GM21717 (cell line): ENCODE measurements at regions not wholly inside any gene's neighbourhood (a gene's known extent, or its start where the extent isn't known, plus 50 kb on each side); places are given as distances from the start of the nearest gene placed in this dataset.

Source experiments
- ATAC-seq: cut with Tn5 transposase; IDR thresholded peaks from one replicate; pipeline ENCODE4 v1.9.1; 2021; ENCODE audit warnings: mild to moderate bottlenecking, moderate library complexity; ENCODE audit not compliant: unreplicated experiment

DNA sequence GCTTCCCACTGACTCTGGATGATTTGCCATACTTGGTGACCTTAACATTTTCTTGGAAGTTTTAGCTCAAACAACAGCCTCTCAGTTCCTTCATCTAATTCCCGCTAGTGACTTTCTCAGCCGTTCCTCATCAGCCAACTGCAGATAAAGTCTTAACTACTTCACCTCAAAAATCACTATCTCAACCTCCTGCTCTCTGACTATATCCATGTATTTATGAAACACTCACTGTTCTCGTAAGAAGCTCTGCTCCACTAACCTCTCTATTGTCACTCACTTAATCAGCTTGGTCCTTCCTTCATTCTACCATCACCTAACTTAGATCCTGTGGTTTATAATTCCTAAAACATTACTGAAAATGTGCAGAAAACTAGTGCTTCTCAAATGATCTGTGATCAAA, 1551.6 kb downstream of the MRPL39 start:
- ATAC-seq, result no peak

DNA sequence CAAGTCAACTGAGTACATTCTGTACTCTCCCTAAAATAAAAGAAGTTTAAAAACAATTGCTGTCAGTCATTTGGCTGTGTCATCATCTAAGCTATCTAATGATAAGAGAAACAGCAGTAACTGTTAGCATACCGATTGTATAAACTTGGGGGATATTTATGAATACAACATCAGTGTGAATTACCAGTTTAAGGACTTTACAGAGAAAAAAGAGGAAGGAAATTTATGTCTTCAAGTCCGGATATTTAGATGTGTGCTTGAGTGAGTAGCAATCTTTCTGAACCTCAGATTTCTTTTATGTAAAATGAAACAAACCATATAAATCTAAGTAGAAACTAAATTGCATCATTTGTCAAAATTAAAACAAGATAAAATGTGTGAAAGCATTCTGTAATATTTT, 1557.0 kb downstream of the MRPL39 start:
- ATAC-seq, result no peak

DNA sequence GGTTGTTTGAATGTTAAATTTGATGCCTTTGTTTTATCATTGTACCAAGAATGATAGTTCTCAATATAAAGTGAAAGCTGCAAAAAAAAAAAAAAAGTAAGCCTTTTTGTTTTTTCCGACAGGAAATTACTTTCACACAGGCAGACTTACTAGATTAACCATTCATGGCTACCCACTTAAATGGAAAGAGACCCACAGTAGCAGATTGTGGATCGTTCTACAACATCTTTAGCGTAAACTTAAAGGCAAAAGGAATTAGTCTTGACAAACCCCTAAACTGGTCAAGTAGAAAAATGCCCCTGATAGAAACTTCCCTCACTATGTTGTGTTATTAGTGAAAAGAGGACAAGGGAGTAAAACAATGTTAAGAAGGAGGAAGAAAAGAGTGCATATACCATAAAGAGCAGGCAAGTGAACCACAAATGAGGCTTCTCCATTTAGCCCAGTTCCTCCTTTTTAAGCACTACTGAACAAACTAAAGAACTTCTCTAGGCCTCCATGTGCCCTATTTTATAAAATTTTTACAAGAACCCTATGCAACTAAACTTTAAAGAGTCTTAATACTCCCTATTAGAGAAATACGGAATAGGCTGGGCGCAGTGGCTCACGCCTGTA, 1560.3 kb downstream of the MRPL39 start:
- ATAC-seq, result no peak

DNA sequence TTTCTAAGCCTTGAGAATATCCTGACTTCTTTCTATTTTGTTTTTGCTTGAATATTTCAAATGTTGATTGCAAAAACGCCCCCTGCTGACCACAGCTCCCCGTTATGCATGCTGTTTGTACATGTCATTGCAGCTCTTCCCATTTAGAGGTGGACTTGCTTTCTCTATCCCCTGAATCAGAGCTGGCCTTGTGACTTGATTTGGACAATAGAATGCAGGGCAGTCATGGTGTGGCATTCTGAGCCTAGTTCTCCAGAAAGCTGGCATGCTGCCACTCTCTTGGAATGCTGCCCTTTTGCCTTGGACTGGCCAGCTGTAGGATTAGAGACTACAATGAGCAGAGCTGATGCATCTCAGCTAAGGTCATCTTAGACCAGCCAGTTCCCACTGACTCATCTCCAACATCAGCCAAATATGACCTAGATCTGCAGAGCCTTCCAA, 1561.5 kb downstream of the MRPL39 start:
- no peak for ATAC-seq

DNA sequence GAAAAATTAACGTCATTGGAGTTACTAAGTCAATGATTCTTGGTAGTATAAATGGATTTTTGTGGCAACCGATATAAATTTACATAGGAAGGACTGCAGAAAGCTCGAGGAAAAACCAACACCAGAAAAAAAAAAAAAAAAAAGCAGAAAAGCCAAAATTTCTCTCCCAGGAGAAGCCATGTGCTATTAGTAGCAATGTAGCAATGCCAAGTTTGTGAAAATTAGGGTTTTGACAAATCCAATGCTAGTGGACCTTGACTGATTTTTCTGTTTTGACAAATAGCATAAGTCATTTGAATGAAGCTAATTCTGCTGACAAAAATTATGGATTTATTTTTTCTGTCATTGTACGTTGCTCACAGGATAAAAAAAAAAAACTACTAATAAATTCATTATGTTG, 1561.9 kb downstream of the MRPL39 start:
- no peak for ATAC-seq

DNA sequence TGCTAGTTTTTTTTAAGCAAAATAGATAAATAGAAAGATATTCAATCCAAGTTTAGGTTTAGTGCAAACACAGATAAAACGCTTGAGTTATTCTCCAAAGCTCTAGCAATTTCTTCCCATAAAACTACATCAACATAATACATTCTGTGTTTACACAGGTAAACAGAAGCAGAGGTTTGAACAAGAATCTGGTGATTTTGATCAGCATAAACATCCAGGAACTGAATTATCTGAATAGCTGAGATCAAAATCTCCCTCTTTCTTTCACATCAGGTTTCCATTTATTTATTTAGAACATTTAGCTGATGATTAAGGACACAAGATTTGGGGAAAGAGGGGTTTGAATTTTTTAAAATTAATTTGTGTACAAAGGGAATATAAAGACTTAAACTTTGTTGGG, 1564.6 kb downstream of the MRPL39 start:
- no peak for ATAC-seq

DNA sequence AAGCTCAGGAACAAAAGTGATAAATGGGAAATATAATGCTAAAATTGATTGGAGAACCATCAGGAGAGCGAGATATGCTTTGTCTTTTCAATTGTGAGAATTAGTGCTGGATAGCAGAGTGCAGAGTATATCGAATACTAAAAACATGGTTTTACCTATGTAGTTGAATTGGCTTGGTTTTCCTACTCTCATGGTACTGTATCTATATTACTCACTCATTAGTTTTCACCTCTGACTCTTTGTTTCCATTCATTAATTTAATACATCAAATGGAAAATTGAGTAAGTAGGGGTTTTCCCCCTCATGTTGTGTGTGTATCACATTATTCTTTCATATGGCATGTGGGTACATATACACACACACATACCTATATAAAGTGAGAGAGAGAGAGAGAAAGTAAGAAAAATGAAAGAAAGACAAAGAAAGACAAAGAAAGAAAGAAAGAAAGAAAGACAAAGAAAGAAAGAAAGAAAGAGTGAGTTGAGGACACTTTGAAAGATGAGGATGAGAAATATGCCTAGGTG, 1574.5 kb downstream of the MRPL39 start:
- ATAC-seq, result no peak

DNA sequence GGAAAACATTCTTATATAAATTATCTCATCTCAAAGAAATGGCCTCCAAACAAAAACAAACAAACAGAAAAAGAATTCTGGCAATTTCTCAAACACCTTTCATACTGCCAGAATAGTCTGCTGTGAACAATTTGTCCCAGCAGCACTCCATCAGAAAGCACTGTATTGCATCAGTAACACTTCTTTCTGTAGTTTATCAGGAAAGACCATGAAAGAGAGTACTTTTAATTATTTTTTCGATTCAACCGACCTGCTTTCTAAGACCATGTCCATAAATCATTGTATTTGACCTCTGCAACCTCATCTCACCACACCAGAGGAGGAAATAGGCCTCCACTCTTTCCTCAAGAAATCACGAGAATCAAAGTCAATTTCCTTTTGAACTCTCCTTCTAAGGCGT, 1579.9 kb downstream of the MRPL39 start:
- ATAC-seq, result no peak

DNA sequence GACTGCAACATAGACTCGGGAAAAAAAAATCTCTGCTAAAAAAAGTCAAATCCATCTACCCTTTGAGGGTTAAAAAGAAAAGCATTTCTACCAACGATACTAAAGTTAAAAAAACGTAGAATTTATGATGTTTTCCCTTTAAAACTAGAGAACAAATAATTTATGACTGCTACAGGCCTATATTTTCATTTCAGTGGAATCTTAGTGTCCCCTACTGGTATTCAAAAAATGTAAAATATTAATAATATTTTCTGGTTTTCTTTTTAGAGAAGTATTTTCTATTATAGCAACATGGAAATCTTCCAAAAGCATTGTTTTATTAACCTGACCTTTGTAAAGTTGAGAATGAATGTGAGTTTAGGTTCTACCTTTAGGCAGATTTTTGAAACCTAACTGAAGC, 1582.2 kb downstream of the MRPL39 start:
- no peak for ATAC-seq

DNA sequence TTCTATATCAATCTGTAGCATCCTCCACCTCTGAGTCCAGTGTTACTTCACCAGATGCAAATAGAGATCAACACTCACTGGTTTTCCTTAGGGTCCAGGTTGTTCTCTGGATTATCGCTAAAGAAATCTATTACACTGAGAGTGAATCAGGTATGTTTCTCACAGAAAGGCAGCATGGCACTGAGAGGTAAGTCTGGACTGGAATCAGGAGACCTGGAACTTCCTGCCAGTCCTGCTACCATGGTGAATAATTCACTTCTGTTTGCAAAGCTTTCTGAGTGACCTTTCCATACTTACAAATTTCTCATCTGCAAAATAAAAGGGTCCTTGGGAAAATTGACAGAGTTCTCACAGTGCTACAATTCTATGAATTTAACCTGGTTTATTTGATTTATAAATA, 1583.3 kb downstream of the MRPL39 start:
- ATAC-seq, result no peak

DNA sequence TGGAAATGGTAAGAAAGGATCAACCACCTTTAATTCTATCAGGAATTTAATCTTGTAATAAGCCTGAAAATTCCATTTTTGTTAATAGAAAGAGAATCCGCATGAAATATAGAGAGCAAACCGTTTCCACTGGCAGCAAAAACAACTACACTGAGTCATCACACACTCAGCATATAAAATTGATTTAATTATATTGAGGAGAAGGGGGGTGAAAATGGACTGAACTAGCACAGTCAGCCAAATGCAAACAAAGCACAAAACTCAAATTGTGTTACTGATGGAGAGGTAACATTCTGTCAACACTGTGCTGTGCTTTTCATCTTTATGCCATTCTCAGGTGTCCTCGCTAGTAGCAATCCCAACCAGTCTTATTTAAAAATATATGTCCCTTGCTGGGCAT, 1583.9 kb downstream of the MRPL39 start:
- no peak for ATAC-seq

DNA sequence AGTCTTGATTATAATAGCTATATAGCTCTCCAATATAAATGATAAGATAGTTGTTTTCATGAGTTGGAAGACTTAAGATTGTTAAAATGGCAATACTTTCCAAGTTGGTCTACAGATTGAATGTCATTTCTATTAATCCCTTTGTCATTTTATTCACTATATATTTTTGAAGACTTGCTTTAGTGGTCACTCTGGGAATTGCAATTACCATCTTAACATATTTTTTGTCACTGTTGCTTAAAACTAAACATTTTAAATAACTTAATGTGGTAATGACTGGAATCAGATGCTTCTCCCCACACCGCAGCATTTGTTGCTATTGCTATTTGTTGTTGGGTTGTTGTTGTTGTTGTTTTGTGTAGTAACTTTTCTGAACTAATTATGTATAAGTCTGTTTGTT, 1592.9 kb downstream of the MRPL39 start:
- ATAC-seq, result no peak

DNA sequence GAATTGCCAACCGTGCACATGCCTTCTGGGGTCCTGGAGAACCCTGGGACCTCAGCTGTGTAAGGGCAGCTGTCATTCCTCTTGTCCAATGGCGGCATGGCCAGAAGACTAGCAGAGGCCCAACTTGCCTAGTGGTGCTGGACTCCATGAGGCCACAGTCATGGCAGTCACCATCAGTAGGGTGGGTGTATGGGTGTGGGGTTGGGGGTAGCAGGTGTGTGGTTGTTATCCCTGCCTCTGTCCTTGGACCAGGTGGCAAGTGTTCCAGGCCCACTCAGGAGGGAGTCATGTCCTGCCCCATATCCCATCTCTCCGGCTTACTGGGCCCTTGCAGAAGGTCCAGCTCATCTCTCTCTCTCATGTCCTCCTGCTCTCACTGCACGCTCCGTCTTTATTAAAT, 1596.2 kb downstream of the MRPL39 start:
- ATAC-seq, result no peak

DNA sequence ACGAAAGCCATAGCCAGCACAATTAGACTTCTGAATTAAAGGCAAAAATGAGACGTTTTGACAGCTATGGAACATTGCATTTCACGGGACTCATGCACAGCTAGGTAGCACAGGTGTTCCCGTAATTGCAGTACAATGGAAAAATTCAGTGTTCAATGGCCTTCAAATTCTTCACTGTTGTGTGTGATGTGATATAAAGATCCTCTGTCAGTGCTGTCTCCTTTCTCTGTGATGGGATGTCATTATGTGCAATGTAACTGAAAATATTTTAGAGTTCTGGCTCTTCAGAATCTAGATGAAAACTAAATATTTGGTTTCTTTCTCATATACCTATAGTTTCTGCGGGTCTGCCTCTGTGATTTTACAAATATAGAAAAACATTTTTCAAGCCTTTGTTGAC, 1599.7 kb downstream of the MRPL39 start:
- no peak for ATAC-seq

DNA sequence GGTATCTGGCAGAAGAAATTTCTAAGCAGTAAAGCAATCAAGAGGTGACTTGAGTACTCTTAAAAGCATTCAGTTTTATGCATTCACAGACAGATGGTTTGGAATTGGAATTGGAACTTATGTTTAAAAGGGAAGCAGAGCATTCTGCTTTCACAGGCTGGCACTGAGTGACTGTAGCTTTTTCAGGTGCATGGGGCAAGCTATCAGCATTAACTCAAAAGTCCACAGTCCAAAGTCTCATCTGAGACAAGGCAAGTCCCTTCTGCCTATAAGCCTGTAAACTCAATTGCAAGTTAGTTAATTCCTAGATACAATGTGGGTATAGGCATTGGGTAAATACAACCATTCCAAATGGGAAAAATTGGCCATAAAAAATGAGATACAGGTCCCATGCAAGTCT, 1620.3 kb downstream of the MRPL39 start:
- ATAC-seq, result no peak

DNA sequence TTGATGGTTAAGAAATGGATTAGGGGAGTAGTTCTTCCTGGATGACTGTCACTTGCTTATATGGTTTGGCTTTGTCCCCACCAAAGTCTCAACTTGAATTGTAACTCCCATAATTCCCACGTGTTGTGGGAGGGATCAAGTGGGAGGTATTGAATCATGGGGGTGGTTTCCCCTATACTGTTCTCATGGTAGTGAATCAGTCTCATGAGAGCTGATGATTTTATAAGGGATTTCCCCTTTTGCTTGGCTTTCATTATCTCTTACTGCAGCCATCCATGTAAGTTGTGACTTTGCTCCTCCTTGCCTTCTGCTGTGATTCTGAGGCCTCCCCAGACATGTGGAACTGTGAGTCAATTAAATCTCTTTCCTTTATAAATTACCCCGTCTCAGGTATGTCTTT, 1621.1 kb downstream of the MRPL39 start:
- no peak for ATAC-seq

DNA sequence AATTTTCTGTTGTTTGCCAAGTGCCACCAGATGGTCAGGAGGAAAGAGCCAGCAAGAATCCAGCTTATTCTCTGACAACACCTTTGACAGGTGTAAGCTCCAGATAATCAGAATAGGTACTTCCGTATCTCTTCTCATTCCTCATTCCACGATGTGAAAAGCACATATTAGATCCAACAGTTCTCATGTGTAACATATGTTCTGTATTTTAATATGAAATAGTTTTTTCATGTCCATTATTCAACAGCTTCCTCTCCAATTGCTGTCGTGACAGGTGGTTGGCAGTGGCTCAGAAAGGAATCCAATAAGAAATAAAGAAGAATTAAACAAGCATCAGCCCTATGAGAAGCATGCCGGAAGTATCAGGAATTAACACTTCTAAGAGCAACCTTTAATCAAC, 1624.7 kb downstream of the MRPL39 start:
- ATAC-seq, result no peak

DNA sequence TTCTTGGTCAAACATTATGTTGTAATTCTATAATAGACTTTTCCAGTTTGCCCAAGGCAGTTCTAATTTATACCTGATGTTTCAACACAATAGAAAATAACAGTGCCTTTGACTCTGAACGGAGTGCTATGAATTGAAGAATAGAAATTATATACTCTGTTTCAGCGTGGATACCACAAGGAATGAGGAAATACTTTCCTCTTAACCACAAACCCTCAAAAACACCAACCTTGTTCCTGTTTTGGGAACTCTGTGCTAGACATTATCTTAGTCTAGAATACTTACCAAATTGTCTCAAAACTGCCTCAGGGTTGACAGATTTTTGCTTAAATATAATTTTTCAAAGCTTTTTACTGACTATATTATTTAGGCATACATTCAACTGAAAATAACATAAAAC, 1629.3 kb downstream of the MRPL39 start:
- no peak for ATAC-seq

DNA sequence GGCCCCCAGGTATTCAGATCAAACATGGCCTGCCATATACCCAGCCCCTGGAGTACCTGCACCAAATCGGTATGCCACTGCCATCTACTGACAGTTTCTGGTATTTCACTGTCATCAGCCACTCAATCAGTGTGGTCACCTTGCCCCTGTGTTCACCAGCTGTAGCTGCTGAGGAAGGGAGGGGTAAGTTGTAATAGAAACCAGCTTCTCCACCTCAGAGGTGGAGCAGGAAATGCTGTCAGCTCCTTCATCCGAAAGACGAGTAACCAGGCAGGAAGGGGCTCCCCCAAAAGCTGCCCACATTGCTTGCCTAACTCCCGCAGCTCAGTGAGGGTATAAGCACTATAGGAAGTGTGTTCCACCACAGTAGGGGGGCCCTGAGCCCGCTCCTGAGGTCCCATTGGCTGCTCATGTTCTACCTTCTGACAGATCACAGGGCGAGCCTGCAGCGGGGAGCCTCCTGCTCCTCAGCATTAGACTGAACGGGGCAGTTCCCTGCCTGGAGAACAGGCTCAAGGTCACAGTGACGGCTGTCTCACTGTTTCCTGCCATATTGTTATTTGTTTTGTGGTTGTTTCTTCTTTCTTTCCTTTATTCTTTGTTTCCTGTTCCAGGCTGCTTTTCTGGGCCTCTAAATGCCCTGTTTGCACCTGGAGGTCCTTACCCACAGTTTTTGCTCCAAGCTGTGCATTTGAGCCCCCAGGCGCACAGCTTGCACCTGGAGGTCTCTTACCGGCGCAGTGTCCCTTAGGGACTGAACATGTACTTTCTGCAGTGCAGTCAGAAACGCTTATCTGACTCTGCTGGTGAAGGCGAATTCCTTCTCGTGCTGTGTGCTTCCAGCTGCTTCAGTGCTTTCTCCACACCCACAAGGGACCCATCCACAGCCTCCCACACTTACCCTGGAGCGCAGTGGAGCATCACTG, 1638.3 kb downstream of the MRPL39 start:
- peak; percentile 94 for ATAC-seq

DNA sequence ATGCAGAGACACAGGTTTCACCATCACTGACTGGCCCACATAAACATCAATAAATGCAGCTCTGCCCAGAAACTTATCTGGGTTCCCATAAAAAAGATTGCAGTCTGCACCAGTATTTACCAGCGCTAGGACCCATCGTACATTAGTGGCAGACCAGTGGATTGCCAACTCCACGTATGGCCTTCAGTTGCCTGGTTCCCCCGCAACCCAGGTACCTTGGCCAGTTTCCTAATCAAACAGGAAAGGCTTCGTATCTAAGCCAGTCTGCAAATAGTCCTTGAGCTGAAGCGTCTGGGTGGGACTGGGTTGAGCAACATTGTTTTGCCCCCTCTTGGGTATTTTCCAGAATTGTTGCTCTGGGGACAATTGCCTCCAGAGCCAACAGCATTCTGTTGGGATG, 1639.3 kb downstream of the MRPL39 start:
- ATAC-seq, result no peak

DNA sequence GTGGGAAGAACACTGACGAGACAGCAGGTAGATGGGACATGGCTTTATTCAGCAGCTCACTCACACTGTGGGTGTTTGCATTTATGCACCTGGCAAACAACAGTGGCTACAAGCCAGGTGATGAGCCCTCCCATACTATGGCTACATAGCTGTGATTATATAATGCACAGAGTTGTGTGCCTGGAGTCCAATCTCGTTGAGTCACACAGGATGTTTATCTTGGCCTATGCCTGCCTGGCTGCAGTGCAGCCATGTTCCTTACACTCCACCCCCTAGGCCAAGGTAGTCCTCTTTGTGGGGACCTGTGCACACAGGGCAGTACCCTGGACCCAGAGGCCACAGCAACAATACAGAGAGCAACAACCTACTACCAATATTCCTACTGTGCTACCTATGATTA, 1643.8 kb downstream of the MRPL39 start:
- ATAC-seq, result no peak

DNA sequence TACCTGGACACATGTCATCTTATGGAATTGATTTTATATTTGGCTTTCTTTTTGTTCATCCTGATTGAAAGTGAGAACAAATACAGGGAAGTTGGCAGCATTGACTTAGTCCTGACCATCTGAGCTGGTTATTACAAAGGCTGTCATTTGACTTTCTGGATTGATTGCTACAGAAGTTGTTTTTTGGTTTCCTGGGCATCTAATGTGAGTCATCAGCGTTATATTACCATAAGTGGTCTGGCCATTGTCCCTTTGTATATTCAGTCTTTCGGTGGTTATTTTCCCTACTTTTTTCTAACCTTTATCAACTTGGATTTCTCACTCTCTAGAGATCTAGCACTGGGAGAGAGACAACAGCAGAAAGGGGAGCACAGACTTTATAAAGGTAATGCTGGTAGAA, 1646.5 kb downstream of the MRPL39 start:
- ATAC-seq, result no peak
